IMR-90 (cell line): ENCODE measurements at regions not wholly inside any gene's neighbourhood (a gene's known extent, or its start where the extent isn't known, plus 50 kb on each side); places are given as distances from the start of the nearest gene placed in this dataset.

Source experiments
- ATAC-seq: fragments of 200-7000 bp; cut with Tn5 transposase; 2 replicates; pipeline ENCODE4 v1.9.1; 2020; ENCODE audit warnings: low read depth, mild to moderate bottlenecking, moderate library complexity
- BruUV-seq: library from RNA; stranded (reverse); fragments of 400-500 nt; replicated peaks from 2 replicates; lab custom pipeline; 2021; lab: Mats Ljungman, UMichigan
- CTCF ChIA-PET: fragments of 300-600 bp; formaldehyde crosslinking; extraction: SDS; loops from one replicate; lab custom pipeline; 2021; ENCODE audit warnings: antibody characterized with exemption; lab: Yijun Ruan, JAX
- POLR2A ChIA-PET: fragments of 300-600 bp; sonication (Branson Sonifier 250); formaldehyde crosslinking; loops from one replicate; lab custom pipeline; 2022; ENCODE audit warnings: antibody characterized with exemption; ENCODE audit not compliant: unreplicated experiment; lab: Charles Lee
- DNase-seq: peaks from one replicate; pipeline ENCODE4 v3.0.0; 2013
- H2AFZ ChIP-seq: replicated peaks from 2 replicates; pipeline ENCODE3; 2013; ENCODE audit warnings: low read length, mild to moderate bottlenecking; ENCODE audit not compliant: poor library complexity
- H2AK5ac ChIP-seq: 2 replicates; pipeline ENCODE4 v1.6.1; 2013; ENCODE audit warnings: low read depth, low read length, inconsistent platforms
- H2AK9ac ChIP-seq: replicated peaks from 2 replicates; pipeline ENCODE3; 2013; ENCODE audit warnings: mild to moderate bottlenecking, low read depth, low read length, moderate library complexity; ENCODE audit not compliant: poor library complexity
- H2BK120ac ChIP-seq: 2 replicates; pipeline ENCODE4 v1.6.1; 2013; ENCODE audit warnings: low read depth, low read length, inconsistent platforms
- H2BK15ac ChIP-seq: 3 replicates; pipeline ENCODE4 v1.6.1; 2013; ENCODE audit warnings: low read depth, low read length, inconsistent platforms
- H2BK20ac ChIP-seq: 2 replicates; pipeline ENCODE4 v1.6.1; 2013; ENCODE audit warnings: low read depth, mild to moderate bottlenecking, inconsistent platforms, low read length, moderate library complexity
- H2BK5ac ChIP-seq: 2 replicates; pipeline ENCODE4 v1.6.1; 2013; ENCODE audit warnings: mild to moderate bottlenecking, low read depth, low read length, inconsistent platforms; ENCODE audit not compliant: poor library complexity, severe bottlenecking
- H3K14ac ChIP-seq: replicated peaks from 2 replicates; pipeline ENCODE4 v1.6.1; 2013; ENCODE audit warnings: low read depth, low read length, inconsistent platforms
- H3K18ac ChIP-seq: 2 replicates; pipeline ENCODE4 v1.6.1; 2013; ENCODE audit warnings: low read depth, low read length, control low read depth
- H3K23ac ChIP-seq: 2 replicates; pipeline ENCODE4 v1.6.1; 2013; ENCODE audit warnings: low read depth, low read length, inconsistent platforms
- H3K27ac ChIP-seq: 2 replicates; pipeline ENCODE4 v1.5.1; 2013; ENCODE audit warnings: mild to moderate bottlenecking, control low read depth, low read length; ENCODE audit not compliant: insufficient read depth
- H3K27me3 ChIP-seq: 2 replicates; pipeline ENCODE4 v1.6.1; 2013; ENCODE audit warnings: low read length; ENCODE audit not compliant: control insufficient read depth, insufficient read depth
- H3K36me3 ChIP-seq: 2 replicates; pipeline ENCODE4 v1.6.1; 2013; ENCODE audit warnings: low read length, mixed read lengths; ENCODE audit not compliant: control insufficient read depth, insufficient read depth
- H3K4ac ChIP-seq: 2 replicates; pipeline ENCODE4 v1.6.1; 2013; ENCODE audit warnings: low read depth, low read length, inconsistent platforms
- H3K4me1 ChIP-seq: 2 replicates; pipeline ENCODE4 v1.6.1; 2013; ENCODE audit warnings: low read length, mixed read lengths; ENCODE audit not compliant: control insufficient read depth, insufficient read depth
- H3K4me2 ChIP-seq: 2 replicates; pipeline ENCODE4 v1.6.1; 2013; ENCODE audit warnings: low read depth, mild to moderate bottlenecking, control low read depth, low read length, moderate library complexity
- H3K4me3 ChIP-seq: 2 replicates; pipeline ENCODE4 v1.5.1; 2013; ENCODE audit warnings: low read depth, mild to moderate bottlenecking, control low read depth, low read length, moderate library complexity; ENCODE audit not compliant: insufficient read depth
- H3K56ac ChIP-seq: 2 replicates; pipeline ENCODE4 v1.6.1; 2013; ENCODE audit warnings: low read length, inconsistent platforms; ENCODE audit not compliant: insufficient read depth; ENCODE audit errors: extremely low read depth
- H3K79me1 ChIP-seq, 2 experiments: 2 replicates each; pipeline ENCODE4 v1.6.1; 2013; ENCODE audit warnings: low read length in 2 of 2, inconsistent platforms in 1 of 2, low read depth in 1 of 2
- H3K9ac ChIP-seq: 2 replicates; pipeline ENCODE4 v1.6.1; 2013; ENCODE audit warnings: low read depth, low read length, control low read depth
- H3K9me1 ChIP-seq: 2 replicates; pipeline ENCODE4 v1.6.1; 2013; ENCODE audit warnings: low read length, inconsistent platforms; ENCODE audit not compliant: insufficient read depth
- H3K9me3 ChIP-seq: 2 replicates; pipeline ENCODE4 v1.6.1; 2013; ENCODE audit warnings: low read length; ENCODE audit not compliant: control insufficient read depth, insufficient read depth
- H4K20me1 ChIP-seq: 2 replicates; pipeline ENCODE4 v1.6.1; 2013; ENCODE audit warnings: low read length, inconsistent platforms; ENCODE audit not compliant: insufficient read depth
- H4K5ac ChIP-seq: 2 replicates; pipeline ENCODE4 v1.6.1; 2013; ENCODE audit warnings: mild to moderate bottlenecking, low read depth, low read length, control low read depth
- H4K8ac ChIP-seq, 2 experiments: 2 replicates each; pipeline ENCODE4 v1.6.1; 2013; ENCODE audit warnings: low read depth in 2 of 2, low read length in 2 of 2, control low read depth in 1 of 2, inconsistent platforms in 1 of 2
- H4K91ac ChIP-seq: 2 replicates; pipeline ENCODE4 v1.6.1; 2013; ENCODE audit warnings: low read depth, low read length, inconsistent platforms; ENCODE audit not compliant: insufficient read depth
- BHLHE40 ChIP-seq: fragments of 150-350 bp; IDR thresholded peaks from 2 replicates; pipeline ENCODE4 v1.6.1; 2016; ENCODE audit warnings: mild to moderate bottlenecking, low read depth, low read length
- CEBPB ChIP-seq: IDR thresholded peaks from 2 replicates; pipeline ENCODE4 v1.6.1; 2012; ENCODE audit warnings: low read depth, low read length, improper control_type of control experiment
- CTCF ChIP-seq: conservative IDR thresholded peaks from 2 replicates; pipeline ENCODE4 v1.5.1; 2012; ENCODE audit warnings: mild to moderate bottlenecking, low read depth, low read length, improper control_type of control experiment
- ELK1 ChIP-seq: fragments of 150-350 bp; IDR thresholded peaks from 2 replicates; pipeline ENCODE4 v1.6.1; 2016; ENCODE audit warnings: low read depth, mild to moderate bottlenecking, low read length, moderate library complexity, borderline replicate concordance
- FOS ChIP-seq: fragments of 150-350 bp; IDR thresholded peaks from 2 replicates; pipeline ENCODE4 v1.6.1; 2016; ENCODE audit warnings: low read depth, low read length
- MAZ ChIP-seq: IDR thresholded peaks from 2 replicates; pipeline ENCODE4 v1.6.1; 2012; ENCODE audit warnings: low read depth, mild to moderate bottlenecking, low read length, improper control_type of control experiment, moderate library complexity, borderline replicate concordance
- MXI1 ChIP-seq: IDR thresholded peaks from 2 replicates; pipeline ENCODE4 v1.6.1; 2012; ENCODE audit warnings: low read depth, mild to moderate bottlenecking, low read length, moderate library complexity, borderline replicate concordance
- POLR2A ChIP-seq: IDR thresholded peaks from 2 replicates; pipeline ENCODE4 v1.6.1; 2012; ENCODE audit warnings: mild to moderate bottlenecking, low read depth, low read length
- RAD21 ChIP-seq: IDR thresholded peaks from 2 replicates; pipeline ENCODE4 v1.6.1; 2012; ENCODE audit warnings: low read length, improper control_type of control experiment
- RCOR1 ChIP-seq: IDR thresholded peaks from 2 replicates; pipeline ENCODE4 v1.6.1; 2012; ENCODE audit warnings: mild to moderate bottlenecking, low read length, improper control_type of control experiment; ENCODE audit not compliant: insufficient replicate concordance
- RFX5 ChIP-seq: IDR thresholded peaks from 2 replicates; pipeline ENCODE4 v1.8.0; 2012; ENCODE audit warnings: low read depth, mild to moderate bottlenecking, low read length, moderate library complexity
- USF2 ChIP-seq: fragments of 150-350 bp; IDR thresholded peaks from 2 replicates; pipeline ENCODE4 v1.6.1; 2017; ENCODE audit warnings: mild to moderate bottlenecking, antibody characterized with exemption, low read length, low read depth
- dilution Hi-C: fragments of 300-500 bp; cut with HindIII; formaldehyde crosslinking; loops from one replicate; pipeline ENCODE4 v1.14.3; 2018; ENCODE audit warnings: low sequenced_read_pairs; ENCODE audit not compliant: unreplicated experiment
- in situ Hi-C: fragments of 300-500 bp; cut with MboI; formaldehyde crosslinking; loops from 3 replicates; pipeline ENCODE4 v1.14.3; 2019; ENCODE audit warnings: low sequenced_read_pairs, inconsistent platforms, mixed read lengths
- intact Hi-C: fragments of 100-400 bp; cut with micrococcal nuclease; formaldehyde crosslinking; loops from 2 replicates; pipeline ENCODE4 v1.10.0; 2022

- Histone ChIP-seq H2BK15ac (no peak overlapping the region), H3K4me2 (no peak overlapping the region), H4K91ac (no peak overlapping the region), H3K18ac (no peak overlapping the region), H3K36me3 (no peaks in the 10 kb centered on the region), H3K27me3 (no peaks in the 10 kb centered on the region), H3K9me3 (no peaks in the 10 kb centered on the region), H4K8ac (no peak overlapping the region), H3K4me1 (peaks cover 3% of the 10 kb centered on the region; the same call in 1 of the 2 replicates), H3K4me3 (no peak overlapping the region), H2BK20ac (no peak overlapping the region), H4K20me1 (no peaks in the 10 kb centered on the region), H3K27ac (no peak overlapping the region), H3K9me1 (no peaks in the 10 kb centered on the region), H2AK9ac (no peak overlapping the region), H3K9ac (no peak overlapping the region), H3K79me1 (no peaks in the 10 kb centered on the region), H2AFZ (no peak overlapping the region), H3K14ac (no peak overlapping the region), H2AK5ac (no peak overlapping the region), H4K5ac (no peak overlapping the region), H2BK5ac (no peak overlapping the region), H3K4ac (no peak overlapping the region), H3K56ac (no peak overlapping the region), H2BK120ac (no peak overlapping the region), H3K23ac (no peak overlapping the region)
- DNase-seq (peak; percentile 41), ATAC-seq (peak; percentile 74)
- in situ Hi-C loops: no loop called here
- dilution Hi-C loops: no loop called here
- ChIA-PET POLR2A (no interaction called here), CTCF (no interaction called here)
- intact Hi-C loops: loop anchor here (5.0 kb wide), 1 partner anchor 89 kb away; no protein-coding TSS in a partner anchor
- no peak for TF ChIP-seq USF2
- TF ChIP-seq ELK1: no peak
- TF ChIP-seq RFX5: no peak
- no peak for TF ChIP-seq CTCF
- TF ChIP-seq RCOR1: no peak
- TF ChIP-seq MAZ: no peak
- no peak for TF ChIP-seq RAD21
- TF ChIP-seq FOS: no peak
- TF ChIP-seq BHLHE40: no peak
- TF ChIP-seq CEBPB: no peak
- TF ChIP-seq POLR2A: no peak
- no peak for TF ChIP-seq MXI1
- no TSS peak for BruUV-seq
Observed at GRCh38 chrX:34866646-34867045, 76.0 kb upstream of the FAM47B start.
